ENCODE measurements at regions not wholly inside any gene's neighbourhood (a gene's known extent, or its start where the extent isn't known, plus 50 kb on each side); places are given as distances from the start of the nearest gene placed in this dataset.

DNA sequence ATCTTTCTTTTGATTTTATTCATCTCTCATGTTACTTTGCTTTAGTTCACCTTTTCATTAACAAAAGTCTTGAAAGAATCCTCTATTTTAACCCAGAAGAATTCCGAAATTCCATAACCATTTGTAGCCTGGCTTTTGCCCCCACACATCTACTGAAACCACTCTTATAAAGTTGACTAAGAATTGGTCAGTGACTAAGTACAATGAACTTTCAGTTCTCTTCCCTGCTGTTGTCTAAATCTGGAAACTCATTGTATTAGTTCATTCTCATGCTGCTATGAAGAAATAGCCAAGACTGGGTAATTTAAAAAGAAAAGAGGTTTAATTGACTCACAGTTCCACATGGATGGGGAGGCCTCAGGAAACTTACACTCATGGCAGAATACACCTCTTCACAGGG, 49.9 kb upstream of the PNPT1 start:
- TF ChIP-seq CTCF (IDR thresholded peaks at IDR 0.05; ENCODE audit: low read depth, low read length, poor library complexity, severe bottlenecking) (no peak), EZH2phosphoT487 (IDR thresholded peaks at IDR 0.05; ENCODE audit: borderline replicate concordance, low read length) (no peak)
